Gastroesophageal sphincter (tissue), 4 donors: ENCODE measurements at regions not wholly inside any gene's neighbourhood (a gene's known extent, or its start where the extent isn't known, plus 50 kb on each side); places are given as distances from the start of the nearest gene placed in this dataset.

Experiments used
- ATAC-seq: fragments of 150-250 bp; one replicate; pipeline ENCODE4 v1.9.1; 2016; ENCODE audit warnings: mild to moderate bottlenecking, moderate library complexity
- H3K27ac ChIP-seq, 4 donors: fragments of 200-600 bp; sonication (generic) in 3 of 4; 1 replicate in 3 of 4; 2 replicates in 1 of 4; pipeline ENCODE4 v1.5.1; 2016 to 2019
- H3K27me3 ChIP-seq: fragments of 200-600 bp; sonication (generic); one replicate; pipeline ENCODE4 v1.5.1; 2019
- H3K36me3 ChIP-seq, 2 donors: fragments of 200-600 bp; sonication (generic); one replicate each; pipeline ENCODE4 v1.5.1; 2019; ENCODE audit warnings: control low read depth in 1 of 2
- H3K4me1 ChIP-seq, 3 donors: fragments of 200-600 bp; sonication (generic); 1 replicate in 2 of 3; 2 replicates in 1 of 3; pipeline ENCODE4 v1.5.1; 2016 to 2019; ENCODE audit warnings: control low read depth in 2 of 3
- H3K4me3 ChIP-seq, 2 donors: fragments of 200-600 bp; sonication (generic); one replicate each; pipeline ENCODE4 v1.5.1; 2019; ENCODE audit warnings: mild to moderate bottlenecking in 1 of 2, moderate library complexity in 1 of 2
- H3K9me3 ChIP-seq, 3 donors: fragments of 200-600 bp; sonication (generic); one replicate each; pipeline ENCODE4 v1.5.1; 2017 to 2019; ENCODE audit warnings: control low read depth in 2 of 3
- CTCF ChIP-seq, 4 experiments: fragments of 200-600 bp in 2 of 4; fragments of 450-650 bp in 2 of 4; sonication (generic) in 1 of 4; IDR thresholded peaks; one replicate each; pipeline ENCODE4 v1.5.1; 2017 to 2019; ENCODE audit warnings: antibody characterized with exemption in 4 of 4, mild to moderate bottlenecking in 2 of 4, moderate library complexity in 2 of 4
- EP300 ChIP-seq: sonication (generic); formaldehyde crosslinking; IDR thresholded peaks from one replicate; pipeline ENCODE4 v1.6.1; 2017; ENCODE audit warnings: antibody characterized with exemption, mild to moderate bottlenecking
- POLR2A ChIP-seq, 2 donors: fragments of 450-650 bp; IDR thresholded peaks; one replicate each; pipeline ENCODE4 v1.6.1; 2017; ENCODE audit warnings: antibody characterized with exemption in 2 of 2, mild to moderate bottlenecking in 2 of 2, moderate library complexity in 1 of 2
- POLR2AphosphoS5 ChIP-seq: sonication (generic); formaldehyde crosslinking; IDR thresholded peaks from one replicate; pipeline ENCODE4 v1.6.1; 2017; ENCODE audit warnings: antibody characterized with exemption
- WGBS, 2 donors: methylation state at CpG; one replicate each; pipeline ENCODE4 v1.1.5; 2018; ENCODE audit warnings: low coverage in 1 of 2; 5-methylcytosine and 5-hydroxymethylcytosine counted together

GRCh38 chr3:124391774-124392173, 338.5 kb upstream of the UMPS start:
- no peaks in the 10 kb centered on the region for H3K36me3 ChIP-seq
- no peaks in the 10 kb centered on the region for H3K9me3 ChIP-seq
- H3K27me3 ChIP-seq = no peaks in the 10 kb centered on the region
- peaks cover 3 to 13% (median 7%) of the 10 kb centered on the region in 3 donors for H3K4me1 ChIP-seq
- ATAC-seq = no peak
- no peak overlapping the region for H3K4me3 ChIP-seq
- TF ChIP-seq POLR2A (IDR thresholded peaks at IDR 0.05) = no peak
- no peak for TF ChIP-seq POLR2AphosphoS5
- no peak for TF ChIP-seq CTCF (IDR thresholded peaks at IDR 0.05)
- TF ChIP-seq EP300 = no peak
- no peak overlapping the region for H3K27ac ChIP-seq
- 91 to 100% methylated on average over 3 of the region's 3 CpGs for WGBS, 2 donors

- Histone ChIP-seq H3K9me3 (no peaks in the 10 kb centered on the region), H3K27me3 (no peaks in the 10 kb centered on the region), H3K4me1 (peaks cover 3 to 14% (median 7%) of the 10 kb centered on the region in 3 donors), H3K4me3 (no peak overlapping the region), H3K27ac (no peak overlapping the region), H3K36me3 (no peaks in the 10 kb centered on the region)
- TF ChIP-seq EP300 (no peak), POLR2AphosphoS5 (no peak)
- WGBS, 2 donors = 38% methylated on average over 2 of the region's 2 CpGs; no CpG with 5 or more reads in 1 of the 2 donors
- ATAC-seq = no peak
Measured at GRCh38 chr3:124393340-124393739, 336.9 kb upstream of the UMPS start.

- H3K4me1 ChIP-seq = peaks cover 3 to 14% (median 7%) of the 10 kb centered on the region in 3 donors
- 69 to 100% methylated on average over 1 to 5 of the region's 8 CpGs for WGBS, 2 donors
- no peaks in the 10 kb centered on the region for H3K27me3 ChIP-seq
- H3K27ac ChIP-seq = no peak overlapping the region
- TF ChIP-seq CTCF (IDR thresholded peaks at IDR 0.05) (no peak), POLR2AphosphoS5 (no peak), POLR2A (IDR thresholded peaks at IDR 0.05) (no peak), EP300 (no peak)
- H3K36me3 ChIP-seq = peaks cover 0 to 6% of the 10 kb centered on the region in 2 donors
- H3K4me3 ChIP-seq = no peak overlapping the region
- ATAC-seq = no peak
- H3K9me3 ChIP-seq = no peaks in the 10 kb centered on the region
Measured at GRCh38 chr3:124395162-124395561, 335.1 kb upstream of the UMPS start.

- WGBS, 2 donors = 25% methylated on average over 1 of the region's 1 CpG; no CpG with 5 or more reads in 1 of the 2 donors
- H3K36me3 ChIP-seq = peaks cover 0 to 6% of the 10 kb centered on the region in 2 donors
- H3K9me3 ChIP-seq = no peaks in the 10 kb centered on the region
- no peak overlapping the region for H3K4me3 ChIP-seq
- no peak for ATAC-seq
- no peaks in the 10 kb centered on the region for H3K27me3 ChIP-seq
- peak overlapping the region in 2 of 4 donors; percentile 22 to 29 for H3K27ac ChIP-seq
- TF ChIP-seq CTCF (IDR thresholded peaks at IDR 0.05) (no peak), POLR2AphosphoS5 (no peak), EP300 (no peak), POLR2A (IDR thresholded peaks at IDR 0.05) (no peak)
- peaks cover 3 to 14% (median 7%) of the 10 kb centered on the region in 3 donors for H3K4me1 ChIP-seq
Measured at GRCh38 chr3:124395584-124396338, 334.5 kb upstream of the UMPS start.

- Histone ChIP-seq H3K4me3 (no peak overlapping the region), H3K27me3 (no peaks in the 10 kb centered on the region), H3K4me1 (peaks cover 3 to 14% (median 7%) of the 10 kb centered on the region in 3 donors), H3K27ac (peak overlapping the region in 2 of 4 donors; percentile 17 to 22), H3K9me3 (no peaks in the 10 kb centered on the region), H3K36me3 (peaks cover 0 to 6% of the 10 kb centered on the region in 2 donors)
- TF ChIP-seq POLR2A (IDR thresholded peaks at IDR 0.05) (no peak), EP300 (no peak), CTCF (IDR thresholded peaks at IDR 0.05) (no peak), POLR2AphosphoS5 (no peak)
- no peak for ATAC-seq
- 55 to 71% methylated on average over 5 of the region's 5 CpGs for WGBS, 2 donors
Measured at GRCh38 chr3:124396339-124396950, 333.8 kb upstream of the UMPS start.
